ENCODE measurements at regions not wholly inside any gene's neighbourhood (a gene's known extent, or its start where the extent isn't known, plus 50 kb on each side); places are given as distances from the start of the nearest gene placed in this dataset.

DNA sequence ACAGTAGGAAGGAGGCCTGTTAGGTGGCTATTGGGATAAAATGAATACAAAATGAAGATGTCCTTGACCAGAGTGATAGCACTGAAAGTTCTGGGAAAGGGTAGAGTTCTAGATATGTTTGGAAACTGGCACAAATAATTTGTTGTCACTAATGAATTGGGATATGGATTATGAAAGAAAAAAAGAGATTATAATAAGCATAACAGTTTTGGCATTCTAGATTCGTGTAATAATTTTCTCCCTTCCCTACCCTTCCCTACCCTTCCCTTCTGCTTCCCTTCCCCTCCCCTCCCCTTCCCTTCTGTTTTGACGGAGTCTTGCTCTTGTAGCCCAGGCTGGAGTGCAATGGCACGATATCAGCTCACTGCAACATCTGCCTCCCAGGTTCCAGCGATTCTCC lies 271.0 kb upstream of the PRR20A start:
- ATAC-seq = no peak
- intact Hi-C loops (cut with DNase I) = no loop called here

GRCh38 chr13:56886398-56886797 lies 254.3 kb upstream of the PRR20A start:
- DNase-seq (ENCODE audit: missing footprints) (no peak), ATAC-seq (no peak)
- intact Hi-C loops (cut with DNase I) = no loop called here

More for the DNA sequence above, 271.0 kb upstream of the PRR20A start:
- no peak for DNase-seq (ENCODE audit: missing footprints)

DNA sequence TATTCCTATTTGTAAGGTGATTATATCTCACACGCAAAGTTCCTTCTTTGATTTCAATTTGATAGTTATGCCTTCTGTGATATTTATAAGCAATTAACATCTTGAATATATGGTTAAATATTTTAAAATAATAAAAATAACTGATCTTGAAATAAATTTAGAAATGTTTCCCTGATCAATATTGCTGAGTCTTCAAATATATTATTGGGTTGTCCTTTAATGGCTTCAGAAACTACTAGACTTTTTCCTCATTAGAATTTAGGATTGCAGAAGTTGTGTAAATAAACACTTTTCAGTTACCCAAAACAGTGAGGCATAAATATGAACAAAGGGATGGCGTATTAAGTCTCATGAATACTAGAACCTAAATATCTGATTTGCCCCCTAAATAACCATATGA lies 252.3 kb upstream of the PRR20A start:
- no peak for DNase-seq (ENCODE audit: missing footprints)
- ATAC-seq = no peak
- intact Hi-C loops (cut with DNase I) = no loop called here

DNA sequence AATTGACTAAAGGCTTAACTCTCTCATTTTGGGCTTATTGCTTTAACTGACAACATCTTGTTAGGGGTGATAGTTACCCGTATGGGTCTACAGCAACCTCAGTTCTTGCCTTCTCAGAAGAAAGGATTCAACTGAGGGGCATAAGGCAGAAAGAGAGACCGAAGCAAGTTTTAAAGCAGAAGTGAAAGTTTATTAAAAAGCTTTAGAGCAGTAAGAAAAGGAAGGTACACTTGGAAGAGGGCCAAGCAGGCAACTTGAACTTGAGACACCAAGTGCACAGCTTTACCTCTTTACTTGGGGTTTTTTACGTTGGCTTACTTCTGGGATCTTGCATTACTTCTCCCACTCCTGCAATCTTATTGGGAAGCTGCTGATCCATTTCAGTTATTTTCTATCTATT lies 246.9 kb upstream of the PRR20A start:
- intact Hi-C loops (cut with DNase I) = no loop called here
- ATAC-seq = no peak
- DNase-seq (ENCODE audit: missing footprints) = no peak

GRCh38 chr13:56900549-56901279 lies 240.0 kb upstream of the PRR20A start:
- ATAC-seq = no peak
- intact Hi-C loops (cut with DNase I) = no loop called here
- DNase-seq (ENCODE audit: missing footprints) = no peak

GRCh38 chr13:56902276-56902675 lies 238.4 kb upstream of the PRR20A start:
- DNase-seq (ENCODE audit: missing footprints) (no peak), ATAC-seq (no peak)
- intact Hi-C loops (cut with DNase I) = no loop called here

GRCh38 chr13:56903710-56904282 lies 236.9 kb upstream of the PRR20A start:
- DNase-seq (ENCODE audit: missing footprints) = no peak
- no peak for ATAC-seq
- intact Hi-C loops (cut with DNase I) = no loop called here

DNA sequence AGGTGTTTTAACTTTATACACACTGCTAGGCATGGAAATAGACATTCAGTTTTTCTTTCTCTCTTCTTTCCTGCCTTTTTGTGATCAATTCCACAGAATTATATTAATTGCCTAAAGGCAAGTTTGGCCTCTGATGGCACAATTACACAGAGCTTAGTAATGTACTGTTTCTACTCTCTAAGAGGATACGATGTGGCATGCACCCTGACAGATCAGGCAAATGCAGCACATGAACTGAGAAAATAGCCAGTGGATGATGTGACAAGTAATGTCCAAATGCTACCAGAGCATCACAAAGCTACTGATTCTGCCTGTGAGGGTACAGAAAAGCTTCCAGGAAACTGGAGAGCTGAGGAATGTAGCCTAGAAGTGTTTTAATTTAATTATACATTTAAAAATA lies 233.8 kb upstream of the PRR20A start:
- intact Hi-C loops (cut with DNase I) = no loop called here
- DNase-seq (ENCODE audit: missing footprints) (no peak), ATAC-seq (no peak)

DNA sequence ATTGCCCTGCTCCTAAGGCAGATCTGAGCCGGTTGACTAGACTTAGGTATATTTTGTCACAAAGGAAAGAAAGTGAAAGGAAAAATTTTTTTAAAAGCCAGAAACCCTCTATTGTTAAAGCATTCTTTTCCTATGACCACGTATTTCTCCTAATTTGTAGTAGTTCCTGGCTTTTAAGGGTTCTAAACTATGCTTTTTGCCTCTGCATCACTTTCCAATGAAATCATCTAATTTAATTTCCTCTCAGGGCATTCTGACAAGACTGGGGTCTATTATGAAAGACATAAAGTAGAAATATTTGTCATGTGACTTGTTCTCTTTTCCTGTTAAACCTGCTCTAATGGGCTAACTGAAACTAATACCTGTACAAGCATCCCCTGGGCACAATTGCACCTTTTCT lies 233.0 kb upstream of the PRR20A start:
- intact Hi-C loops (cut with DNase I) = no loop called here
- DNase-seq (ENCODE audit: missing footprints) (no peak), ATAC-seq (no peak)

- ATAC-seq (no peak), DNase-seq (ENCODE audit: missing footprints) (no peak)
- intact Hi-C loops (cut with DNase I) = no loop called here
These were observed 230.7 kb upstream of the PRR20A start for GRCh38 chr13:56909896-56910600.

- intact Hi-C loops (cut with DNase I) = no loop called here
- DNase-seq (ENCODE audit: missing footprints) = no peak
- no peak for ATAC-seq
These were observed 222.8 kb upstream of the PRR20A start for GRCh38 chr13:56917966-56918365.

DNA sequence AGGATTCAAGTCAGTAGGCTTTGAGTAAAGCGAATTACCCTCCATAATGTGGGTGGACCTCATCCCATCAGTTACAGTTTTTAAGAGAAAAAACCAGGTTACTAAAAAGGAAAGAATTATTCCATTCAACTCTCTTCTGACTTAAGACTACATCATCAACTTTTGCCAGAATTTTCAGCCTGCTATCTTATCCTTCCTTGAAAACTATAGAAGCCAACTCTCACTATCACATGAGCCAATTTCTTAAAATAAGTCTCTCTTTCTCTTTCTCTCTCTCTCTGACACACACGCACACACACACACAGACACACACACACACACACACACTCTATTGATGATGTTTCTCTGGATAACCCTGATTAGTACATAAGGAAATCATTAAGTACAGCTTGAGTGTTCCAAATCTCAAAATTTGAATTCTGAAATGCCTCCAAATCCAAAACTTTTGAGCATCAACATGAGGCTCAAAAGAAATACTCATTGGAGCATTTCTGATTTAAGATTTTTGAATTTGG lies 217.0 kb upstream of the PRR20A start:
- ATAC-seq = no peak
- intact Hi-C loops (cut with DNase I) = no loop called here

DNA sequence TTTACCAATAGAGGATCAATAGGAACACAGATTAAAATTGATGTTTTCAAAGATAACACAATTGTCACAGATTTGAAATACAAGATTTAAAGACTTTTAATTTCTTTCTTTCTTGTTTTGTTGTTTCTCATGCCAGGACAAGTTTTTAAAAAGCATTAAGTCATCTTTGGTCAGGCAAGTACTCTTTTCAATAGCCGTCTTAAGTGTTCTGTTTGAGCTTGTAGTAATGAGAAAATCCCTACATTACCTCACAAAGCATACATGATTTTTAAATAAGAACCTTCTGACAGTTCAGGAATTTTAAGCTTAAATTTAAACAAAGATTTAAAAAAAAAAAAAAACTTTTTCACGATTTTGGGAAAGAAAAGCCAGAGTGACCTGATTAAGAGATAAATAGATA lies 216.3 kb upstream of the PRR20A start:
- DNase-seq (ENCODE audit: missing footprints) = no peak
- no peak for ATAC-seq
- intact Hi-C loops (cut with DNase I) = no loop called here

More for the DNA sequence above, 217.0 kb upstream of the PRR20A start:
- DNase-seq (ENCODE audit: missing footprints) = no peak

DNA sequence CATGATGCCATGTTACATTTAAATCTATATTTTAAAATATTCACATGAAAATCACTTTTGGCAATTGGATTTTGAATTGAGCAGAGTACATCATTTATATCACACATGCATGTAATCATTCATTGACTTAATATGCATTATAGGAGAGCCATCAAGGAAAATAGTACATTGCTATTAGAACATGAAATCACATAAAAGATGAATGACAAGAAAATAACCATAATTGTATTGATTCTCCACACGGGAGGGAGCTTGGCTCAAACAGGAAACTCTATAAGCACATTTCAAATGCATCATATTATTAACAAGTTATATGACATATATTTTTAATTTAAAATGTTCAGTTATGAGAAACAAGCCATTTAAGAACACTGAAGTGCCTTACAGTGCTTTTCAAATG lies 208.6 kb upstream of the PRR20A start:
- ATAC-seq (no peak), DNase-seq (ENCODE audit: missing footprints) (no peak)
- intact Hi-C loops (cut with DNase I) = no loop called here

DNA sequence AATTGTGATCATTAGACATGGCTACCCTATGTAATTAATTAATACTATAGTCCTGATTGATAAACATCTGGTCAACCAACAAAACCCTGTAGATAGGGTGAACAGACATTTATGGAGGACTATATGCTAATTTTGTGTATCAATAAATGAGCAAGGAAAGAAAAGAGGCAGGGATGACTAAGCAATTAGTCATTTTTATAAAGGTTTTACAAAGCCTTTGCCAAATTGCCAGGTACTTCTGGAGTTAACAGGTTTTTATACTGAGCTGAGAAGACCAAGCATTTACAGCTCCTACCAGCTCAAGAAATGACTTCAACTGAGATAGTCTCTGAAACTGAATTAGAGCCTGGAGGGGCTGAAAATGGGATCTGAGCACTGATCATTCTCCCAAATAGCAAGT lies 186.8 kb upstream of the PRR20A start:
- ATAC-seq = no peak
- intact Hi-C loops (cut with DNase I) = no loop called here
- no peak for DNase-seq (ENCODE audit: missing footprints)

DNA sequence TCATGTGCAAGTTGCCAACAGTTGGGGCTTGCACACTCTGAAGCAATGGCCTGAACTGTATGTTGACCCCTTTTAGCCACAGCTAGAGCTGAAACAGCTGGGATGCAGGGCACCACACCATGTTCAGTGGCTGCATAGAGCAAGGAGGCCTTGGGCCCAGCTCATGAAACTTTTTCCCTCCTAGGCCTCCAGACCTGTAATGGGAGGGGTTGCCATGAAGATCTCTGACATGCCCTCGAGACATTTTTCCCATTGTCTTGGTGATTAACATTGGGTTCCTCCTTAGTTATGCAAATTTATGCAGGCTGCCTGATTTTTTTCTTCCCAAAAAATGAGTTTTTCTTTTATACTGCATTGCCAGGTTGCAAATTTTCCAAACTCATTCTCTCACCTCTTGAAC lies 165.1 kb upstream of the PRR20A start:
- ATAC-seq = no peak
- intact Hi-C loops (cut with DNase I) = no loop called here
- no peak for DNase-seq (ENCODE audit: missing footprints)

- ATAC-seq = no peak
- intact Hi-C loops (cut with DNase I) = no loop called here
These were observed 159.9 kb upstream of the PRR20A start for GRCh38 chr13:56980856-56981255.

DNA sequence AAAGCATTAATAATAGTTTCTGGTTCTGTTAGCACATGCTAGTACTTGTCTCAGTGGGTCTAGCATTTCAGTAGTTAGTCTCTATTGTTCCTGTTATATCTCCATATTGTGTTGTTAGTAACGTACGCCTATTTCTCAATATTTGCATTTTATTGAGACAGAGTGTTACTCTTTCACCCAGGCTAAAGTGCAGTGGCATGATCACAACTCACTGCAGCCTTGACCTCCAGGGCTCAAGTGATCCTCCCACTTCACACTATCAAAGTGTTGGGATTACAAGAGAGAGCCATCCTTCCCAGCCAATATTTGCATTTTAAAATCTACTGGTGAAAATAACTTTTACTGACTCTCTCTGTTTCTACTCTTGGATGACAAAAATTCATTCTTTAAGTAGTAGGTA lies 154.6 kb upstream of the PRR20A start:
- intact Hi-C loops (cut with DNase I) = no loop called here
- DNase-seq (ENCODE audit: missing footprints) (no peak), ATAC-seq (no peak)

More at GRCh38 chr13:56980856-56981255, 159.9 kb upstream of the PRR20A start:
- DNase-seq (ENCODE audit: missing footprints) = no peak

- intact Hi-C loops (cut with DNase I) = no loop called here
- DNase-seq (ENCODE audit: missing footprints) (no peak), ATAC-seq (no peak)
These were observed 152.2 kb upstream of the PRR20A start for GRCh38 chr13:56988543-56988942.

- intact Hi-C loops (cut with DNase I) = no loop called here
- no peak for DNase-seq (ENCODE audit: missing footprints)
- no peak for ATAC-seq
These were observed 137.0 kb upstream of the PRR20A start for GRCh38 chr13:57003682-57004081.
